ENCODE measurements at regions not wholly inside any gene's neighbourhood (a gene's known extent, or its start where the extent isn't known, plus 50 kb on each side); places are given as distances from the start of the nearest gene placed in this dataset.

GRCh38 chr12:94095618-94096017, 52.8 kb upstream of the PLXNC1 start:
- Mint-ChIP-seq H3K27ac (no peak overlapping the region), H3K27me3 (ENCODE audit: low read depth in 2 of 2) (peaks cover 7 to 28% of the 10 kb centered on the region in 2 donors), H3K9me3 (no peaks in the 10 kb centered on the region), H3K36me3 (no peaks in the 10 kb centered on the region), H3K4me1 (no peaks in the 10 kb centered on the region), H3K4me3 (no peak overlapping the region)
- Histone ChIP-seq H3K36me3 (ENCODE audit: control insufficient read depth, insufficient read depth, low read length) (no peaks in the 10 kb centered on the region), H3K27me3 (ENCODE audit: control insufficient read depth, insufficient read depth, low read length) (no peaks in the 10 kb centered on the region), H3K27ac (ENCODE audit: low read length) (no peak overlapping the region), H3K4me1 (ENCODE audit: control insufficient read depth, insufficient read depth, low read length) (no peaks in the 10 kb centered on the region), H3K4me3 (ENCODE audit: low read length) (no peak overlapping the region), H3K9me3 (ENCODE audit: control insufficient read depth, insufficient read depth, low read length) (no peaks in the 10 kb centered on the region)
- DNase-seq (no peak), ATAC-seq (no peak)
- WGBS (ENCODE audit: insufficient coverage) = 85% methylated on average over 2 of the region's 2 CpGs
- intact Hi-C loops (cut with micrococcal nuclease) = no loop called here
- no peak for TF ChIP-seq CTCF (IDR thresholded peaks at IDR 0.05)

GRCh38 chr12:94098466-94098865, 49.9 kb upstream of the PLXNC1 start:
- Histone ChIP-seq H3K27ac (ENCODE audit: low read length) (no peak overlapping the region), H3K4me3 (ENCODE audit: low read length) (no peak overlapping the region), H3K36me3 (ENCODE audit: control insufficient read depth, insufficient read depth, low read length) (no peaks in the 10 kb centered on the region), H3K27me3 (ENCODE audit: control insufficient read depth, insufficient read depth, low read length) (peaks cover 3% of the 10 kb centered on the region), H3K4me1 (ENCODE audit: control insufficient read depth, insufficient read depth, low read length) (peaks cover 15% of the 10 kb centered on the region), H3K9me3 (ENCODE audit: control insufficient read depth, insufficient read depth, low read length) (no peaks in the 10 kb centered on the region)
- peaks cover 7 to 19% of the 10 kb centered on the region in 2 donors for H3K27me3 Mint-ChIP-seq (ENCODE audit: low read depth in 2 of 2)
- WGBS (ENCODE audit: insufficient coverage) = 80% methylated on average over 3 of the region's 3 CpGs
- DNase-seq (no peak), ATAC-seq (no peak)
- peaks cover 5% of the 10 kb centered on the region in 2 donors for H3K4me1 Mint-ChIP-seq
- no peak for TF ChIP-seq CTCF (IDR thresholded peaks at IDR 0.05)
- H3K27ac Mint-ChIP-seq = no peak overlapping the region
- no peaks in the 10 kb centered on the region for H3K36me3 Mint-ChIP-seq
- H3K9me3 Mint-ChIP-seq = no peaks in the 10 kb centered on the region
- no peak overlapping the region for H3K4me3 Mint-ChIP-seq
- intact Hi-C loops (cut with micrococcal nuclease) = no loop called here
